Vagina (tissue), 2 donors: ENCODE measurements at regions not wholly inside any gene's neighbourhood (a gene's known extent, or its start where the extent isn't known, plus 50 kb on each side); places are given as distances from the start of the nearest gene placed in this dataset.

Experiments
- DNase-seq, 2 donors: peaks; one replicate each; pipeline ENCODE4 v3.0.0-alpha.2; 2017; ENCODE audit errors: extremely low spot score in 2 of 2
- H3K27ac ChIP-seq: fragments of 200-600 bp; sonication (generic); one replicate; pipeline ENCODE4 v1.5.1; 2019
- H3K27me3 ChIP-seq: fragments of 200-600 bp; sonication (generic); one replicate; pipeline ENCODE4 v1.5.1; 2019
- H3K36me3 ChIP-seq, 2 donors: fragments of 200-600 bp; sonication (generic); one replicate each; pipeline ENCODE4 v1.5.1; 2017 to 2019
- H3K4me1 ChIP-seq: fragments of 200-600 bp; sonication (generic); one replicate; pipeline ENCODE4 v1.5.1; 2019
- H3K4me3 ChIP-seq, 2 donors: fragments of 200-600 bp; sonication (generic); 1 replicate in 1 of 2; 2 replicates in 1 of 2; pipeline ENCODE4 v1.5.1; 2016 to 2019
- H3K9me3 ChIP-seq: fragments of 200-600 bp; sonication (generic); one replicate; pipeline ENCODE4 v1.5.1; 2019
- CTCF ChIP-seq, 3 experiments: fragments of 450-650 bp in 2 of 3; fragments of 200-600 bp in 1 of 3; sonication (generic) in 1 of 3; IDR thresholded peaks; one replicate each; pipeline ENCODE4 v1.5.1; 2017 to 2019; ENCODE audit warnings: antibody characterized with exemption in 3 of 3, mild to moderate bottlenecking in 2 of 3, moderate library complexity in 2 of 3
- POLR2A ChIP-seq, 2 donors: fragments of 450-650 bp; IDR thresholded peaks; one replicate each; pipeline ENCODE4 v1.6.1; 2017; ENCODE audit warnings: antibody characterized with exemption in 2 of 2, mild to moderate bottlenecking in 2 of 2, moderate library complexity in 2 of 2
- POLR2AphosphoS5 ChIP-seq, 2 donors: sonication (generic); formaldehyde crosslinking; IDR thresholded peaks; one replicate each; pipeline ENCODE4 v1.9.0; 2017; ENCODE audit warnings: antibody characterized with exemption in 2 of 2, mild to moderate bottlenecking in 2 of 2, low read depth in 1 of 2; ENCODE audit not compliant: insufficient read depth in 1 of 2
- intact Hi-C: fragments of 100-400 bp; cut with DNase I; formaldehyde crosslinking; loops from one replicate; pipeline ENCODE4 v1.15.1; 2023

- intact Hi-C loops = no loop called here
- no peak for DNase-seq
- no peaks in the 10 kb centered on the region for H3K27me3 ChIP-seq
- no peaks in the 10 kb centered on the region for H3K36me3 ChIP-seq
- no peak overlapping the region for H3K27ac ChIP-seq
- TF ChIP-seq POLR2A (IDR thresholded peaks at IDR 0.05) = no peak
- TF ChIP-seq POLR2AphosphoS5 (IDR thresholded peaks at IDR 0.05; ENCODE audit: insufficient read depth in 1 of 2, low read depth in 1 of 2) = no peak
- no peak for TF ChIP-seq CTCF (IDR thresholded peaks at IDR 0.05)
- H3K4me1 ChIP-seq = no peaks in the 10 kb centered on the region
- H3K4me3 ChIP-seq = no peak overlapping the region
- H3K9me3 ChIP-seq = no peaks in the 10 kb centered on the region
Observed at GRCh38 chrX:39260965-39261364, 459.7 kb downstream of the MID1IP1 start.

- Histone ChIP-seq H3K27ac (no peak overlapping the region), H3K4me1 (no peaks in the 10 kb centered on the region), H3K4me3 (no peak overlapping the region), H3K27me3 (no peaks in the 10 kb centered on the region), H3K9me3 (no peaks in the 10 kb centered on the region), H3K36me3 (no peaks in the 10 kb centered on the region)
- TF ChIP-seq POLR2AphosphoS5 (IDR thresholded peaks at IDR 0.05; ENCODE audit: insufficient read depth in 1 of 2, low read depth in 1 of 2) = no peak
- intact Hi-C loops = no loop called here
- DNase-seq = no peak
Observed at GRCh38 chrX:39261446-39262147, 460.3 kb downstream of the MID1IP1 start.

GRCh38 chrX:39262641-39263040, 461.4 kb downstream of the MID1IP1 start:
- TF ChIP-seq POLR2AphosphoS5 (IDR thresholded peaks at IDR 0.05; ENCODE audit: insufficient read depth in 1 of 2, low read depth in 1 of 2) (no peak), POLR2A (IDR thresholded peaks at IDR 0.05) (no peak), CTCF (IDR thresholded peaks at IDR 0.05) (no peak)
- no peaks in the 10 kb centered on the region for H3K27me3 ChIP-seq
- no peak for DNase-seq
- no peaks in the 10 kb centered on the region for H3K36me3 ChIP-seq
- no peak overlapping the region for H3K27ac ChIP-seq
- no peaks in the 10 kb centered on the region for H3K9me3 ChIP-seq
- no peak overlapping the region for H3K4me3 ChIP-seq
- intact Hi-C loops = no loop called here
- H3K4me1 ChIP-seq = no peaks in the 10 kb centered on the region

- H3K27ac ChIP-seq = no peak overlapping the region
- no peak for DNase-seq
- no peaks in the 10 kb centered on the region for H3K27me3 ChIP-seq
- no peaks in the 10 kb centered on the region for H3K4me1 ChIP-seq
- TF ChIP-seq POLR2A (IDR thresholded peaks at IDR 0.05) = no peak
- no peak for TF ChIP-seq POLR2AphosphoS5 (IDR thresholded peaks at IDR 0.05; ENCODE audit: insufficient read depth in 1 of 2, low read depth in 1 of 2)
- TF ChIP-seq CTCF (IDR thresholded peaks at IDR 0.05) = no peak
- H3K36me3 ChIP-seq = no peaks in the 10 kb centered on the region
- no peaks in the 10 kb centered on the region for H3K9me3 ChIP-seq
- intact Hi-C loops = no loop called here
- H3K4me3 ChIP-seq = no peak overlapping the region
Observed at GRCh38 chrX:39264023-39264422, 462.8 kb downstream of the MID1IP1 start.

GRCh38 chrX:39267176-39267575, 465.9 kb downstream of the MID1IP1 start:
- intact Hi-C loops = no loop called here
- Histone ChIP-seq H3K4me1 (no peaks in the 10 kb centered on the region), H3K27ac (no peak overlapping the region), H3K27me3 (no peaks in the 10 kb centered on the region), H3K9me3 (no peaks in the 10 kb centered on the region), H3K36me3 (no peaks in the 10 kb centered on the region), H3K4me3 (no peak overlapping the region)
- TF ChIP-seq CTCF (IDR thresholded peaks at IDR 0.05) = no peak
- no peak for TF ChIP-seq POLR2A (IDR thresholded peaks at IDR 0.05)
- no peak for TF ChIP-seq POLR2AphosphoS5 (IDR thresholded peaks at IDR 0.05; ENCODE audit: insufficient read depth in 1 of 2, low read depth in 1 of 2)
- DNase-seq = no peak
